Transverse colon (tissue), 4 donors: ENCODE measurements at regions not wholly inside any gene's neighbourhood (a gene's known extent, or its start where the extent isn't known, plus 50 kb on each side); places are given as distances from the start of the nearest gene placed in this dataset.

Experiments
- POLR2A ChIP-seq: fragments of 450-650 bp; IDR thresholded peaks from one replicate; pipeline ENCODE4 v1.6.1; 2016; ENCODE audit warnings: antibody characterized with exemption, mild to moderate bottlenecking, moderate library complexity
- POLR2AphosphoS5 ChIP-seq, 3 donors: sonication (generic); formaldehyde crosslinking; IDR thresholded peaks; one replicate each; pipeline ENCODE4 v1.6.1; 2016; ENCODE audit warnings: antibody characterized with exemption in 3 of 3
- TF ChIP-seq, protein P1 (sequence below), 5 experiments: fragments of 200-600 bp in 3 of 5; fragments of 450-650 bp in 2 of 5; sonication (generic) in 3 of 5; IDR thresholded peaks; 1 replicate in 2 of 5; 2 replicates in 3 of 5; pipeline ENCODE4 v1.5.1; 2016 to 2017; ENCODE audit warnings: antibody characterized with exemption in 5 of 5, inconsistent platforms in 3 of 5, mild to moderate bottlenecking in 2 of 5, moderate library complexity in 1 of 5

DNA sequence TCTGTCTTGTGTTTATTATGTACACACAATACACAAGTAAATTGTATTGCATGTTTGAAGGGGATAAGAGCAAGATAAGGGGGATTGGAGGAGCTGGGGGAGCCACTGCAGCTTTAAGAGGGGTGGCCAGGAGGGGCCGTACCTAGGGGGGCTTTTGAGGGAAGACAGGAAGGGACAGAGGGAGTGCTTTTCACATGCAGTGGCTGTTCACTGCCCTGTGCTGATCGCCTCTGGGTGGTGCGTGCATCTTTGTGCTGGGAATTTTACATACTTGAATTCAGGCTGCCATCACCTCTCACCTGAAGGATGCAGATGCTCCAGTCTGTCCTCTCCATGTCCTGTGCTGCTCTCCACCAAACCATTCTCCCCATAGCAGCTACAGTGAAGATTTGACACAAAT is 179.5 kb downstream of the PTPRU start:
- TF ChIP-seq, protein P1, sequence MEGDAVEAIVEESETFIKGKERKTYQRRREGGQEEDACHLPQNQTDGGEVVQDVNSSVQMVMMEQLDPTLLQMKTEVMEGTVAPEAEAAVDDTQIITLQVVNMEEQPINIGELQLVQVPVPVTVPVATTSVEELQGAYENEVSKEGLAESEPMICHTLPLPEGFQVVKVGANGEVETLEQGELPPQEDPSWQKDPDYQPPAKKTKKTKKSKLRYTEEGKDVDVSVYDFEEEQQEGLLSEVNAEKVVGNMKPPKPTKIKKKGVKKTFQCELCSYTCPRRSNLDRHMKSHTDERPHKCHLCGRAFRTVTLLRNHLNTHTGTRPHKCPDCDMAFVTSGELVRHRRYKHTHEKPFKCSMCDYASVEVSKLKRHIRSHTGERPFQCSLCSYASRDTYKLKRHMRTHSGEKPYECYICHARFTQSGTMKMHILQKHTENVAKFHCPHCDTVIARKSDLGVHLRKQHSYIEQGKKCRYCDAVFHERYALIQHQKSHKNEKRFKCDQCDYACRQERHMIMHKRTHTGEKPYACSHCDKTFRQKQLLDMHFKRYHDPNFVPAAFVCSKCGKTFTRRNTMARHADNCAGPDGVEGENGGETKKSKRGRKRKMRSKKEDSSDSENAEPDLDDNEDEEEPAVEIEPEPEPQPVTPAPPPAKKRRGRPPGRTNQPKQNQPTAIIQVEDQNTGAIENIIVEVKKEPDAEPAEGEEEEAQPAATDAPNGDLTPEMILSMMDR (IDR thresholded peaks at IDR 0.05), result no peak
- no peak for TF ChIP-seq POLR2A
- no peak for TF ChIP-seq POLR2AphosphoS5 (IDR thresholded peaks at IDR 0.05)
